Stomach (tissue), 4 donors: ENCODE measurements at regions not wholly inside any gene's neighbourhood (a gene's known extent, or its start where the extent isn't known, plus 50 kb on each side); places are given as distances from the start of the nearest gene placed in this dataset.

ENCODE experiments used
- CTCF ChIP-seq, 7 experiments: fragments of 450-650 bp in 4 of 7; fragments of 200-600 bp in 3 of 7; sonication (generic) in 3 of 7; IDR thresholded peaks; one replicate each; pipeline ENCODE4 v1.5.1; 2016 to 2019; ENCODE audit warnings: antibody characterized with exemption in 7 of 7, control low read depth in 2 of 7, mild to moderate bottlenecking in 1 of 7
- POLR2A ChIP-seq, 4 donors: fragments of 450-650 bp; IDR thresholded peaks; one replicate each; pipeline ENCODE4 v1.6.1; 2016; ENCODE audit warnings: antibody characterized with exemption in 4 of 4, control low read depth in 2 of 4, mild to moderate bottlenecking in 1 of 4, moderate library complexity in 1 of 4
- POLR2AphosphoS5 ChIP-seq, 3 donors: sonication (generic); formaldehyde crosslinking; IDR thresholded peaks; one replicate each; pipeline ENCODE4 v1.6.1; 2016; ENCODE audit warnings: antibody characterized with exemption in 3 of 3

DNA sequence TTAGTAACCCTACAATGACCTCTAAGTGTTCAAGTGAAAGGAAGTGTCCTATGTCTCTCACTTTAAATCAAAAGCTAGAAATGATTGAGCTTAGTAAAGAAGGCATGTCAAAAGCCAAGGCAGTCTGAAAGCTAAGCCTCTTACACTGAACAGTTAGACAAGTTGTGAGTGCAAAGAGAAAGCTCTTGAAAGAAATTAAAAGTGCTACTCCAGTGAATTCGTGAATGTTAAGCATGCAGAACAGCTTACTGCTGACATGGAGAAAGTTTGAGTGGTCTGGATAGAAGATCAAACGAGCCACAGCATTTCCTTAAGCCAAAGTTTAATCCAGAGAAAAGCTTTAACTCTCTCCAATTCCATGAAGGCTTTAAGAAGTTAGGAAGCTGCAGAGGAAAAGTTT lies 373.7 kb downstream of the NR4A2 start:
- TF ChIP-seq CTCF (IDR thresholded peaks at IDR 0.05): no peak
- TF ChIP-seq POLR2A (IDR thresholded peaks at IDR 0.05): no peak
- TF ChIP-seq POLR2AphosphoS5 (IDR thresholded peaks at IDR 0.05): no peak
